ENCODE measurements at regions not wholly inside any gene's neighbourhood (a gene's known extent, or its start where the extent isn't known, plus 50 kb on each side); places are given as distances from the start of the nearest gene placed in this dataset.

- no peaks in the 10 kb centered on the region for H3K9me2 ChIP-seq (replicated peaks; ENCODE audit: insufficient read depth)
- WGBS (ENCODE audit: low lambda C conversion rate, missing lambda C conversion rate) = 96% methylated on average over 3 of the region's 3 CpGs
- H3K36me3 ChIP-seq (replicated peaks; ENCODE audit: insufficient read depth, low read depth) = no peaks in the 10 kb centered on the region
- H3K79me2 ChIP-seq = no peaks in the 10 kb centered on the region
- H4K20me1 ChIP-seq (ENCODE audit: insufficient read depth, poor library complexity, severe bottlenecking) = no peaks in the 10 kb centered on the region
- no peak for DNase-seq (ENCODE audit: low spot score)
- H3K27ac ChIP-seq = no peak overlapping the region
- no peaks in the 10 kb centered on the region for H3K9me3 ChIP-seq (ENCODE audit: low read depth)
- H2AFZ ChIP-seq = no peak overlapping the region
- H3K4me3 ChIP-seq = no peak overlapping the region
- H3K4me1 ChIP-seq (ENCODE audit: insufficient read depth) = no peaks in the 10 kb centered on the region
- H3K4me2 ChIP-seq = no peak overlapping the region
- peaks cover 6% of the 10 kb centered on the region for H3K27me3 ChIP-seq
- TF ChIP-seq EZH2phosphoT487 (IDR thresholded peaks at IDR 0.05; ENCODE audit: low read depth, severe bottlenecking, unreplicated experiment) (no peak), CTCF (IDR thresholded peaks at IDR 0.05; ENCODE audit: poor library complexity) (no peak), EZH2 (IDR thresholded peaks at IDR 0.05; ENCODE audit: borderline replicate concordance) (no peak)
Observed at GRCh38 chr1:58166417-58166816, 380.1 kb downstream of the OMA1 start.

- H2AFZ ChIP-seq = no peak overlapping the region
- WGBS (ENCODE audit: low lambda C conversion rate, missing lambda C conversion rate) = 78% methylated on average over 6 of the region's 6 CpGs
Observed at GRCh38 chr1:58165073-58165472, 381.5 kb downstream of the OMA1 start.

GRCh38 chr1:58162952-58163550 lies 383.5 kb downstream of the OMA1 start:
- Histone ChIP-seq H3K9me3 (ENCODE audit: low read depth) (no peaks in the 10 kb centered on the region), H3K4me3 (no peak overlapping the region), H3K27ac (no peak overlapping the region), H3K4me2 (no peak overlapping the region), H3K36me3 (replicated peaks; ENCODE audit: insufficient read depth, low read depth) (no peaks in the 10 kb centered on the region), H3K9me2 (replicated peaks; ENCODE audit: insufficient read depth) (no peaks in the 10 kb centered on the region), H3K27me3 (peaks cover 1% of the 10 kb centered on the region), H2AFZ (no peak overlapping the region), H3K79me2 (no peaks in the 10 kb centered on the region), H3K4me1 (ENCODE audit: insufficient read depth) (no peaks in the 10 kb centered on the region), H4K20me1 (ENCODE audit: insufficient read depth, poor library complexity, severe bottlenecking) (no peaks in the 10 kb centered on the region)
- TF ChIP-seq CTCF (IDR thresholded peaks at IDR 0.05; ENCODE audit: poor library complexity) (peak; percentile 90), EZH2phosphoT487 (IDR thresholded peaks at IDR 0.05; ENCODE audit: low read depth, severe bottlenecking, unreplicated experiment) (no peak)
- peak; percentile 87 for DNase-seq (ENCODE audit: low spot score)
- WGBS (ENCODE audit: low lambda C conversion rate, missing lambda C conversion rate) = 27% methylated on average over 9 of the region's 9 CpGs

More at GRCh38 chr1:58165073-58165472, 381.5 kb downstream of the OMA1 start:
- Histone ChIP-seq H3K4me1 (ENCODE audit: insufficient read depth) (no peaks in the 10 kb centered on the region), H3K9me3 (ENCODE audit: low read depth) (no peaks in the 10 kb centered on the region), H3K79me2 (no peaks in the 10 kb centered on the region), H3K27me3 (peaks cover 6% of the 10 kb centered on the region), H3K27ac (no peak overlapping the region), H3K9me2 (replicated peaks; ENCODE audit: insufficient read depth) (no peaks in the 10 kb centered on the region), H3K4me3 (no peak overlapping the region), H3K4me2 (no peak overlapping the region), H3K36me3 (replicated peaks; ENCODE audit: insufficient read depth, low read depth) (no peaks in the 10 kb centered on the region), H4K20me1 (ENCODE audit: insufficient read depth, poor library complexity, severe bottlenecking) (no peaks in the 10 kb centered on the region)
- TF ChIP-seq CTCF (IDR thresholded peaks at IDR 0.05; ENCODE audit: poor library complexity) = no peak
- no peak for DNase-seq (ENCODE audit: low spot score)

- H3K9me2 ChIP-seq (replicated peaks; ENCODE audit: insufficient read depth) = no peaks in the 10 kb centered on the region
- no peak overlapping the region for H3K4me3 ChIP-seq
- no peaks in the 10 kb centered on the region for H4K20me1 ChIP-seq (ENCODE audit: insufficient read depth, poor library complexity, severe bottlenecking)
- no peaks in the 10 kb centered on the region for H3K36me3 ChIP-seq (replicated peaks; ENCODE audit: insufficient read depth, low read depth)
- H3K4me1 ChIP-seq (ENCODE audit: insufficient read depth) = no peaks in the 10 kb centered on the region
- H2AFZ ChIP-seq = no peak overlapping the region
- no peaks in the 10 kb centered on the region for H3K9me3 ChIP-seq (ENCODE audit: low read depth)
- no peak for DNase-seq (ENCODE audit: low spot score)
- no peak overlapping the region for H3K4me2 ChIP-seq
- 90% methylated on average over 3 of the region's 3 CpGs for WGBS (ENCODE audit: low lambda C conversion rate, missing lambda C conversion rate)
- no peak for TF ChIP-seq EZH2 (IDR thresholded peaks at IDR 0.05; ENCODE audit: borderline replicate concordance)
- TF ChIP-seq CTCF (IDR thresholded peaks at IDR 0.05; ENCODE audit: poor library complexity) = no peak
- TF ChIP-seq EZH2phosphoT487 (IDR thresholded peaks at IDR 0.05; ENCODE audit: low read depth, severe bottlenecking, unreplicated experiment) = no peak
- H3K27ac ChIP-seq = no peak overlapping the region
- H3K27me3 ChIP-seq = peaks cover 9% of the 10 kb centered on the region
- H3K79me2 ChIP-seq = no peaks in the 10 kb centered on the region
Observed at GRCh38 chr1:58159434-58159830, 387.1 kb downstream of the OMA1 start.
